ENCODE measurements at regions not wholly inside any gene's neighbourhood (a gene's known extent, or its start where the extent isn't known, plus 50 kb on each side); places are given as distances from the start of the nearest gene placed in this dataset.

GRCh38 chr12:91561301-91561957 is 378.8 kb upstream of the DCN start (continued):
- TF ChIP-seq CTCF (IDR thresholded peaks at IDR 0.05; ENCODE audit: low read depth, low read length, missing input control) = no peak

DNA sequence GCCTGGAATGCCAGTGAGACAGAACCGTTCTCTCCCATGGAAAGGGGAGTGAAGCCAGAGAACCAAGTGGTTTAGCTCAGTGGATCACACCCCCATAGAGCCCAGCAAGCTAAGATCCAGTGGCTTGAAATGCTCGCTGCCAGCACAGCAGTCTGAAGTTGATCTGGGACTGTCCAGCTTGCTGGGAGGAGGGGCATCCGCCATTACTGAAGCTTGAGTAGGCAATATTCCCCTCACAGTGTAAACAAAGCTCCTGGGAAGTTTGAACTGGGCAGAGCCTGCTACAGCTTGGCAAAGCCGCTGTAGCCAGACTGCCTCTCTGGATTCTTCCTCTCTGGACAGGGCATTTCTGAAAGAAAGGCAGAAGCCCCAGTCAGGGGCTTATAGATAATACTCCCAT is 374.3 kb upstream of the DCN start:
- no peaks in the 10 kb centered on the region for H3K9me3 ChIP-seq (ENCODE audit: control insufficient read depth in 4 of 4, low read length in 3 of 4)
- H3K9ac ChIP-seq (ENCODE audit: low read depth in 1 of 2, low read length in 2 of 2) = no peak overlapping the region
- no peak for DNase-seq (ENCODE audit: low spot score)
- TF ChIP-seq ZBTB33 (IDR thresholded peaks at IDR 0.05) (no peak), HNF4G (IDR thresholded peaks at IDR 0.05) (no peak), CTCF (IDR thresholded peaks at IDR 0.05; ENCODE audit: low read depth, low read length, missing input control) (no peak), YY1 (IDR thresholded peaks at IDR 0.05) (no peak), GABPA (IDR thresholded peaks at IDR 0.05 in 1 of 2, conservative IDR thresholded peaks at IDR 0.05 in 1 of 2) (no peak), FOXA2 (IDR thresholded peaks at IDR 0.05) (no peak), EGR1 (IDR thresholded peaks at IDR 0.05; ENCODE audit: low read depth in 2 of 2) (no peak), HNF4A (conservative IDR thresholded peaks at IDR 0.05) (no peak), TAF1 (conservative IDR thresholded peaks at IDR 0.05) (no peak), NR2F2 (IDR thresholded peaks at IDR 0.05) (no peak), FOXA1 (IDR thresholded peaks at IDR 0.05) (no peak), JUND (IDR thresholded peaks at IDR 0.05) (no peak)
- H3K36me3 ChIP-seq (ENCODE audit: control insufficient read depth in 4 of 4, insufficient read depth in 3 of 4, low read depth in 1 of 4, low read length in 3 of 4) = no peaks in the 10 kb centered on the region
- H3K27ac ChIP-seq (ENCODE audit: low read depth in 1 of 2, low read length in 2 of 2) = no peak overlapping the region
- H3K27me3 ChIP-seq (ENCODE audit: control insufficient read depth in 4 of 4, insufficient read depth in 4 of 4, low read length in 3 of 4) = peaks cover 0 to 4% (median 0%) of the 10 kb centered on the region in 4 donors
- H3K4me1 ChIP-seq (ENCODE audit: control insufficient read depth in 4 of 4, insufficient read depth in 4 of 4, low read length in 3 of 4) = no peaks in the 10 kb centered on the region
- WGBS = 80% methylated on average over 4 of the region's 4 CpGs
- H3K4me3 ChIP-seq (ENCODE audit: low read depth in 1 of 3, low read length in 3 of 3) = no peak overlapping the region

DNA sequence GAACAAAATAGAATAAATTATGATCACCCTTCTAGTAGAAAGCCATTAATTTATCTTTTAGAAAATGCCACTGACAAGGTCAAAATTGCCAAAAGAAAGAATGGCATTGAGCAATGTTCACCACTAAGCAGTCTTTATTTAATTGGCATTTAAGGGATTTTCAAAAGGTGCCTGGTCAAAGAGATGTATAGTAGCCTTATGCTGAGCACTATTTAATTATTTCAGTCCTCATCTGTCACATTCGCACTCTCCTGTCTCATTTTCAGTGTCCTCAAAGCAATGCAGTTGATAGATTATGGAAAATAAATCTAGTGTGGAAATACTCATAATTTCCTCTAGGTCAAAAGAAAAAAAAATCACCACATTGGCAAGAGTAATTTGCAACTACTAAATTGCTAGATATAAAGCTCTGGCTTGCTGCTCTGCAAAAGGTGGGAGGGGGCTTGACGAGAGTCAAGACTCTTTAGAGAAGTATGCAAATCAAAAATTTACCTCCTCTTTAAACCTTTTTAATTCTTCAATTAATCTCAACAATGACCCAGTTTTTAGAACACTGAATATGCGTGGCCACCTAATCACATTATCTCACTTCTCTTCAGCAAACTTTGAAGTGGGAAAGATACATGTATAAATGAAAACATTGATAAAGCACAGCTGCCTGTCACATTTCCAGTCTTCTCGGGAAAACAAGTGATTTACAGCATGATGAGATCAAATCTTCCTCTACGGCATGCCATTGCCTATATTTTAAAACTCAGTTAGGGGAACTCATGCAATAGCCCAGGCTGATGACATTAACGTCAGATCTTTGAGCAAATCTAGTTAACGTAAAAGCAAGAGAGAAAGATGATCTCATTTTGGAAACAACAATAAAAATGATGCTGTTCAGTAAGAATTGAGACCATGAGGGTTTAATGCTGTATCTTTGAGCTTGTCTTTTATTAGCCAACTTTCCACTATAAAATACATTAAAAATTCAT is 373.1 kb upstream of the DCN start:
- DNase-seq (ENCODE audit: low spot score) = no peak
- 75% methylated on average over 7 of the region's 7 CpGs for WGBS
- TF ChIP-seq HNF4A (conservative IDR thresholded peaks at IDR 0.05) = no peak
- TF ChIP-seq CTCF (IDR thresholded peaks at IDR 0.05; ENCODE audit: low read depth, low read length, missing input control) = no peak
- TF ChIP-seq JUND (IDR thresholded peaks at IDR 0.05) = no peak
- TF ChIP-seq RAD21 (IDR thresholded peaks at IDR 0.05) = no peak
- TF ChIP-seq HNF4G (IDR thresholded peaks at IDR 0.05) = no peak
- TF ChIP-seq, protein P1, sequence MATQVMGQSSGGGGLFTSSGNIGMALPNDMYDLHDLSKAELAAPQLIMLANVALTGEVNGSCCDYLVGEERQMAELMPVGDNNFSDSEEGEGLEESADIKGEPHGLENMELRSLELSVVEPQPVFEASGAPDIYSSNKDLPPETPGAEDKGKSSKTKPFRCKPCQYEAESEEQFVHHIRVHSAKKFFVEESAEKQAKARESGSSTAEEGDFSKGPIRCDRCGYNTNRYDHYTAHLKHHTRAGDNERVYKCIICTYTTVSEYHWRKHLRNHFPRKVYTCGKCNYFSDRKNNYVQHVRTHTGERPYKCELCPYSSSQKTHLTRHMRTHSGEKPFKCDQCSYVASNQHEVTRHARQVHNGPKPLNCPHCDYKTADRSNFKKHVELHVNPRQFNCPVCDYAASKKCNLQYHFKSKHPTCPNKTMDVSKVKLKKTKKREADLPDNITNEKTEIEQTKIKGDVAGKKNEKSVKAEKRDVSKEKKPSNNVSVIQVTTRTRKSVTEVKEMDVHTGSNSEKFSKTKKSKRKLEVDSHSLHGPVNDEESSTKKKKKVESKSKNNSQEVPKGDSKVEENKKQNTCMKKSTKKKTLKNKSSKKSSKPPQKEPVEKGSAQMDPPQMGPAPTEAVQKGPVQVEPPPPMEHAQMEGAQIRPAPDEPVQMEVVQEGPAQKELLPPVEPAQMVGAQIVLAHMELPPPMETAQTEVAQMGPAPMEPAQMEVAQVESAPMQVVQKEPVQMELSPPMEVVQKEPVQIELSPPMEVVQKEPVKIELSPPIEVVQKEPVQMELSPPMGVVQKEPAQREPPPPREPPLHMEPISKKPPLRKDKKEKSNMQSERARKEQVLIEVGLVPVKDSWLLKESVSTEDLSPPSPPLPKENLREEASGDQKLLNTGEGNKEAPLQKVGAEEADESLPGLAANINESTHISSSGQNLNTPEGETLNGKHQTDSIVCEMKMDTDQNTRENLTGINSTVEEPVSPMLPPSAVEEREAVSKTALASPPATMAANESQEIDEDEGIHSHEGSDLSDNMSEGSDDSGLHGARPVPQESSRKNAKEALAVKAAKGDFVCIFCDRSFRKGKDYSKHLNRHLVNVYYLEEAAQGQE (IDR thresholded peaks at IDR 0.05) = no peak
- TF ChIP-seq NR2F2 (IDR thresholded peaks at IDR 0.05) = no peak
- TF ChIP-seq YY1 (IDR thresholded peaks at IDR 0.05) = no peak
- TF ChIP-seq FOXA2 (IDR thresholded peaks at IDR 0.05) = no peak

More for the DNA sequence above, 373.1 kb upstream of the DCN start:
- Histone ChIP-seq H3K9ac (ENCODE audit: low read depth in 1 of 2, low read length in 2 of 2) (no peak overlapping the region), H3K27me3 (ENCODE audit: control insufficient read depth in 4 of 4, insufficient read depth in 4 of 4, low read length in 3 of 4) (peaks cover 0 to 4% (median 0%) of the 10 kb centered on the region in 4 donors), H3K4me3 (ENCODE audit: low read depth in 1 of 3, low read length in 3 of 3) (no peak overlapping the region), H3K27ac (ENCODE audit: low read depth in 1 of 2, low read length in 2 of 2) (no peak overlapping the region), H3K36me3 (ENCODE audit: control insufficient read depth in 4 of 4, insufficient read depth in 3 of 4, low read depth in 1 of 4, low read length in 3 of 4) (no peaks in the 10 kb centered on the region), H3K9me3 (ENCODE audit: control insufficient read depth in 4 of 4, low read length in 3 of 4) (no peaks in the 10 kb centered on the region), H3K4me1 (ENCODE audit: control insufficient read depth in 4 of 4, insufficient read depth in 4 of 4, low read length in 3 of 4) (no peaks in the 10 kb centered on the region)

Data from liver (tissue), 8 donors.